ES-I3 (cell line): ENCODE measurements at regions not wholly inside any gene's neighbourhood (a gene's known extent, or its start where the extent isn't known, plus 50 kb on each side); places are given as distances from the start of the nearest gene placed in this dataset.
"Not testable (repeated sequence)": the region's sequence is repeated elsewhere in the genome, so short reads cannot be mapped to it uniquely, and the experiment has no call there.

ENCODE experiments used
- H3K36me3 ChIP-seq: 2 replicates; pipeline ENCODE4 v1.6.1; 2013; ENCODE audit warnings: mild to moderate bottlenecking, low read length, control low read depth, moderate library complexity; ENCODE audit not compliant: insufficient read depth
- H3K4me1 ChIP-seq: 2 replicates; pipeline ENCODE4 v1.6.1; 2013; ENCODE audit warnings: mild to moderate bottlenecking, control low read depth, low read length; ENCODE audit not compliant: insufficient read depth
- H3K9ac ChIP-seq: 2 replicates; pipeline ENCODE4 v1.6.1; 2013; ENCODE audit warnings: low read depth, mild to moderate bottlenecking, low read length, moderate library complexity
- H3K9me3 ChIP-seq: 2 replicates; pipeline ENCODE4 v1.6.1; 2013; ENCODE audit warnings: mild to moderate bottlenecking, low read length, moderate library complexity; ENCODE audit not compliant: control insufficient read depth, insufficient read depth

- Histone ChIP-seq H3K4me1 (no peaks in the 10 kb centered on the region), H3K9me3 (no peaks in the 10 kb centered on the region), H3K36me3 (no peaks in the 10 kb centered on the region), H3K9ac (no peak overlapping the region)
Measured at GRCh38 chr2:125398738-125399524, 1257.0 kb upstream of the GYPC start.

GRCh38 chr2:125405816-125406215 is 1250.1 kb upstream of the GYPC start:
- 0 out of 2 replicates have a peak, but pooled peaks cover 3% of the 10 kb centered on the region for H3K4me1 ChIP-seq
- no peaks in the 10 kb centered on the region for H3K9me3 ChIP-seq
- H3K36me3 ChIP-seq: no peaks in the 10 kb centered on the region
- H3K9ac ChIP-seq: no peak overlapping the region

- Histone ChIP-seq H3K9ac (no peak overlapping the region), H3K4me1 (0 out of 2 replicates have a peak, but pooled peaks cover 3% of the 10 kb centered on the region), H3K9me3 (no peaks in the 10 kb centered on the region), H3K36me3 (no peaks in the 10 kb centered on the region)
Measured at GRCh38 chr2:125408874-125409538, 1247.0 kb upstream of the GYPC start.

GRCh38 chr2:125418483-125418882 is 1237.5 kb upstream of the GYPC start:
- no peaks in the 10 kb centered on the region for H3K36me3 ChIP-seq
- H3K9me3 ChIP-seq: no peaks in the 10 kb centered on the region
- no peaks in the 10 kb centered on the region for H3K4me1 ChIP-seq
- H3K9ac ChIP-seq: no peak overlapping the region

- not testable (repeated sequence) for H3K36me3 ChIP-seq, H3K4me1 ChIP-seq, H3K9me3 ChIP-seq, H3K9ac ChIP-seq
Measured at GRCh38 chr2:125422198-125422770, 1233.7 kb upstream of the GYPC start.

- Histone ChIP-seq H3K9me3 (no peaks in the 10 kb centered on the region), H3K9ac (no peak overlapping the region), H3K4me1 (no peaks in the 10 kb centered on the region), H3K36me3 (no peaks in the 10 kb centered on the region)
Measured at GRCh38 chr2:125424266-125424785, 1231.6 kb upstream of the GYPC start.

- H3K9ac ChIP-seq: no peak overlapping the region
- H3K36me3 ChIP-seq: no peaks in the 10 kb centered on the region
- H3K9me3 ChIP-seq: no peaks in the 10 kb centered on the region
- no peaks in the 10 kb centered on the region for H3K4me1 ChIP-seq
Measured at GRCh38 chr2:125427721-125428315, 1228.1 kb upstream of the GYPC start.

GRCh38 chr2:125444106-125444505 is 1211.9 kb upstream of the GYPC start:
- Histone ChIP-seq H3K9me3 (no peaks in the 10 kb centered on the region), H3K9ac (no peak overlapping the region), H3K36me3 (no peaks in the 10 kb centered on the region), H3K4me1 (no peaks in the 10 kb centered on the region)

- no peaks in the 10 kb centered on the region for H3K4me1 ChIP-seq
- H3K9me3 ChIP-seq: peaks cover 2% of the 10 kb centered on the region; the same call in 1 of the 2 replicates
- no peaks in the 10 kb centered on the region for H3K36me3 ChIP-seq
- no peak overlapping the region for H3K9ac ChIP-seq
Measured at GRCh38 chr2:125445495-125445894, 1210.5 kb upstream of the GYPC start.

GRCh38 chr2:125450092-125450491 is 1205.9 kb upstream of the GYPC start:
- Histone ChIP-seq H3K36me3 (no peaks in the 10 kb centered on the region), H3K4me1 (no peaks in the 10 kb centered on the region), H3K9me3 (peaks cover 6% of the 10 kb centered on the region; the same call in 1 of the 2 replicates), H3K9ac (no peak overlapping the region)

- Histone ChIP-seq H3K9me3 (peaks cover 6% of the 10 kb centered on the region; the same call in 1 of the 2 replicates), H3K4me1 (no peaks in the 10 kb centered on the region), H3K36me3 (no peaks in the 10 kb centered on the region), H3K9ac (no peak overlapping the region)
Measured at GRCh38 chr2:125455110-125455509, 1200.8 kb upstream of the GYPC start.

GRCh38 chr2:125456693-125457363 is 1199.1 kb upstream of the GYPC start:
- Histone ChIP-seq H3K36me3 (no peaks in the 10 kb centered on the region), H3K9ac (no peak overlapping the region), H3K9me3 (0 out of 2 replicates have a peak, but pooled peaks cover under 1% of the 10 kb centered on the region), H3K4me1 (no peaks in the 10 kb centered on the region)

- no peaks in the 10 kb centered on the region for H3K4me1 ChIP-seq
- no peak overlapping the region for H3K9ac ChIP-seq
- H3K9me3 ChIP-seq: no peaks in the 10 kb centered on the region
- no peaks in the 10 kb centered on the region for H3K36me3 ChIP-seq
Measured at GRCh38 chr2:125471963-125472362, 1184.0 kb upstream of the GYPC start.

GRCh38 chr2:125479143-125479636 is 1176.8 kb upstream of the GYPC start:
- no peaks in the 10 kb centered on the region for H3K9me3 ChIP-seq
- no peaks in the 10 kb centered on the region for H3K4me1 ChIP-seq
- no peaks in the 10 kb centered on the region for H3K36me3 ChIP-seq
- H3K9ac ChIP-seq: no peak overlapping the region
